ENCODE measurements at regions not wholly inside any gene's neighbourhood (a gene's known extent, or its start where the extent isn't known, plus 50 kb on each side); places are given as distances from the start of the nearest gene placed in this dataset.

GRCh38 chr10:108597031-108597430, 1326.3 kb downstream of the XPNPEP1 start:
- TF ChIP-seq ZBTB7A (IDR thresholded peaks at IDR 0.05; ENCODE audit: low read depth) (no peak), TEAD4 (IDR thresholded peaks at IDR 0.05) (no peak), RAD21 (IDR thresholded peaks at IDR 0.05; ENCODE audit: low read depth) (no peak), REST (IDR thresholded peaks at IDR 0.05; ENCODE audit: low read depth) (no peak), YY1 (IDR thresholded peaks at IDR 0.05; ENCODE audit: low read depth) (no peak), CREB1 (IDR thresholded peaks at IDR 0.05; ENCODE audit: low read depth) (no peak), NFIC (IDR thresholded peaks at IDR 0.05) (no peak), FOXM1 (IDR thresholded peaks at IDR 0.05; ENCODE audit: borderline replicate concordance, low read depth) (no peak)

Measured in Ishikawa (cell line).